ENCODE measurements at regions not wholly inside any gene's neighbourhood (a gene's known extent, or its start where the extent isn't known, plus 50 kb on each side); places are given as distances from the start of the nearest gene placed in this dataset.

GRCh38 chr3:19016851-19017250, 131.5 kb upstream of the KCNH8 start:
- BruUV-seq (replicated peaks), result no TSS peak
- no peak overlapping the region for H3K4me3 ChIP-seq (ENCODE audit: low read depth, low read length)
- DNase-seq, result peak; percentile 38 to 52
- Mint-ChIP-seq H3K4me1 (ENCODE audit: low read depth, unreplicated experiment) (peaks cover 11% of the 10 kb centered on the region), H3K4me3 (ENCODE audit: unreplicated experiment) (no peak overlapping the region), H3K36me3 (ENCODE audit: insufficient read depth, unreplicated experiment) (no peaks in the 10 kb centered on the region), H3K27ac (ENCODE audit: unreplicated experiment) (no peak overlapping the region), H3K9me3 (ENCODE audit: unreplicated experiment) (no peaks in the 10 kb centered on the region), H3K27me3 (ENCODE audit: insufficient read depth, unreplicated experiment) (no peaks in the 10 kb centered on the region)
- H3K4me1 ChIP-seq, result peaks cover 24% of the 10 kb centered on the region
- intact Hi-C loops (cut with micrococcal nuclease; ENCODE audit: unreplicated experiment), result no loop called here
- CTCF ChIA-PET, result no interaction called here
- H3K36me3 ChIP-seq (ENCODE audit: control insufficient read depth, insufficient read depth, low read length), result no peaks in the 10 kb centered on the region
- H3K9me3 ChIP-seq, result 0 out of 2 replicates have a peak, but pooled peaks cover 3% of the 10 kb centered on the region
- POLR2A ChIA-PET, result no interaction called here
- no peaks in the 10 kb centered on the region for H3K27me3 ChIP-seq (replicated peaks; ENCODE audit: control insufficient read depth, insufficient read depth, low read length)
- TF ChIP-seq CTCF (IDR thresholded peaks at IDR 0.05; ENCODE audit: insufficient read depth in 1 of 2, low read depth in 1 of 2, low read length in 1 of 2, severe bottlenecking in 1 of 2, unreplicated experiment in 1 of 2), result no peak

DNA sequence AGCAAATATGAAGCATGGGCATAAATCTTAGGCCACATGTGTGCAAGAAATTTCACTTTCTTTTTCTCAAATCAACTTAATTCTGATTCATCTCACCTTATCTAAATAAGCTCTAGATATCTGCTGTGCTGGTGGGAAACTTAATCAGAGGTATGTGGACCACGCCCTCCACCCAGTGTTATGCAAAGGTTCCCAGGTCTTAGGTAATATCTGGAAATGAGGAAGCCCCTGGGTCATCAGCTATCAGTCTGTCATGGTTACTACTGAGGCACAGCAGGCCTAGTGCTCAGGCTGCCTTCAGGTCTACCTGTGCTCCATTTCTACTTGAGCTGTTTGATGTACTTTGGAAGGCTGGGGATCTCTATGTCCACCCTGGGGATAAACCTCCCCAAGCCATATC, 134.4 kb upstream of the KCNH8 start:
- peaks cover 24% of the 10 kb centered on the region for H3K4me1 ChIP-seq
- Mint-ChIP-seq H3K36me3 (ENCODE audit: insufficient read depth, unreplicated experiment) (no peaks in the 10 kb centered on the region), H3K4me1 (ENCODE audit: low read depth, unreplicated experiment) (peaks cover 11% of the 10 kb centered on the region), H3K27me3 (ENCODE audit: insufficient read depth, unreplicated experiment) (no peaks in the 10 kb centered on the region), H3K4me3 (ENCODE audit: unreplicated experiment) (no peak overlapping the region), H3K27ac (ENCODE audit: unreplicated experiment) (peak overlapping the region; percentile 61), H3K9me3 (ENCODE audit: unreplicated experiment) (no peaks in the 10 kb centered on the region)
- ChIA-PET CTCF (no interaction called here), POLR2A (no interaction called here)
- intact Hi-C loops (cut with micrococcal nuclease; ENCODE audit: unreplicated experiment), result no loop called here
- BruUV-seq (replicated peaks), result no TSS peak
- no peaks in the 10 kb centered on the region for H3K36me3 ChIP-seq (ENCODE audit: control insufficient read depth, insufficient read depth, low read length)
- DNase-seq, result peak; percentile 40 to 52
- H3K27me3 ChIP-seq (replicated peaks; ENCODE audit: control insufficient read depth, insufficient read depth, low read length), result no peaks in the 10 kb centered on the region
- no peak overlapping the region for H3K4me3 ChIP-seq (ENCODE audit: low read depth, low read length)
- no peak for TF ChIP-seq CTCF (IDR thresholded peaks at IDR 0.05; ENCODE audit: insufficient read depth in 1 of 2, low read depth in 1 of 2, low read length in 1 of 2, severe bottlenecking in 1 of 2, unreplicated experiment in 1 of 2)
- 0 out of 2 replicates have a peak, but pooled peaks cover 3% of the 10 kb centered on the region for H3K9me3 ChIP-seq

GRCh38 chr3:19012846-19013245, 135.5 kb upstream of the KCNH8 start:
- peaks cover 11% of the 10 kb centered on the region for H3K4me1 Mint-ChIP-seq (ENCODE audit: low read depth, unreplicated experiment)
- no TSS peak for BruUV-seq (replicated peaks)
- no peak overlapping the region for H3K4me3 ChIP-seq (ENCODE audit: low read depth, low read length)
- no peak overlapping the region for H3K4me3 Mint-ChIP-seq (ENCODE audit: unreplicated experiment)
- POLR2A ChIA-PET, result no interaction called here
- H3K27me3 ChIP-seq (replicated peaks; ENCODE audit: control insufficient read depth, insufficient read depth, low read length), result no peaks in the 10 kb centered on the region
- intact Hi-C loops (cut with micrococcal nuclease; ENCODE audit: unreplicated experiment), result no loop called here
- no peaks in the 10 kb centered on the region for H3K27me3 Mint-ChIP-seq (ENCODE audit: insufficient read depth, unreplicated experiment)
- DNase-seq, result no peak
- H3K36me3 Mint-ChIP-seq (ENCODE audit: insufficient read depth, unreplicated experiment), result no peaks in the 10 kb centered on the region
- no peak overlapping the region for H3K27ac Mint-ChIP-seq (ENCODE audit: unreplicated experiment)
- H3K9me3 Mint-ChIP-seq (ENCODE audit: unreplicated experiment), result no peaks in the 10 kb centered on the region
- CTCF ChIA-PET, result no interaction called here
- TF ChIP-seq CTCF (IDR thresholded peaks at IDR 0.05; ENCODE audit: insufficient read depth in 1 of 2, low read depth in 1 of 2, low read length in 1 of 2, severe bottlenecking in 1 of 2, unreplicated experiment in 1 of 2), result no peak
- H3K36me3 ChIP-seq (ENCODE audit: control insufficient read depth, insufficient read depth, low read length), result no peaks in the 10 kb centered on the region
- peaks cover 24% of the 10 kb centered on the region for H3K4me1 ChIP-seq
- 0 out of 2 replicates have a peak, but pooled peaks cover 3% of the 10 kb centered on the region for H3K9me3 ChIP-seq

Data from Caco-2 (cell line).